HG03342 (cell line): ENCODE measurements at regions not wholly inside any gene's neighbourhood (a gene's known extent, or its start where the extent isn't known, plus 50 kb on each side); places are given as distances from the start of the nearest gene placed in this dataset.

Experiments
- ATAC-seq: cut with Tn5 transposase; IDR thresholded peaks from one replicate; pipeline ENCODE4 v1.9.1; 2021; ENCODE audit warnings: mild to moderate bottlenecking, moderate library complexity; ENCODE audit not compliant: unreplicated experiment

GRCh38 chr18:27649621-27650020, 464.5 kb upstream of the CHST9 start:
- ATAC-seq = no peak

- ATAC-seq = no peak
Observed at GRCh38 chr18:27645929-27646328, 460.8 kb upstream of the CHST9 start.

GRCh38 chr18:27636576-27637085, 451.5 kb upstream of the CHST9 start:
- ATAC-seq = no peak

- no peak for ATAC-seq
Observed at GRCh38 chr18:27632706-27633105, 447.6 kb upstream of the CHST9 start.

GRCh38 chr18:27627927-27628326, 442.8 kb upstream of the CHST9 start:
- ATAC-seq = no peak

- ATAC-seq = no peak
Observed at GRCh38 chr18:27621236-27621890, 436.3 kb upstream of the CHST9 start.

GRCh38 chr18:27619906-27620305, 434.8 kb upstream of the CHST9 start:
- ATAC-seq = no peak

GRCh38 chr18:27619090-27619772, 434.1 kb upstream of the CHST9 start:
- no peak for ATAC-seq

GRCh38 chr18:27616324-27616723, 431.2 kb upstream of the CHST9 start:
- ATAC-seq = no peak

GRCh38 chr18:27614951-27615844, 430.1 kb upstream of the CHST9 start:
- ATAC-seq = no peak

GRCh38 chr18:27609221-27609620, 424.1 kb upstream of the CHST9 start:
- no peak for ATAC-seq

GRCh38 chr18:27608742-27609141, 423.6 kb upstream of the CHST9 start:
- no peak for ATAC-seq

GRCh38 chr18:27608174-27608573, 423.1 kb upstream of the CHST9 start:
- ATAC-seq = no peak

GRCh38 chr18:27606741-27607140, 421.6 kb upstream of the CHST9 start:
- ATAC-seq = no peak

- peak; percentile 84 for ATAC-seq
Observed at GRCh38 chr18:27605107-27605834, 420.2 kb upstream of the CHST9 start.

GRCh38 chr18:27604583-27604982, 419.5 kb upstream of the CHST9 start:
- ATAC-seq = no peak

GRCh38 chr18:27602092-27602491, 417.0 kb upstream of the CHST9 start:
- ATAC-seq = no peak

GRCh38 chr18:27600245-27600644, 415.1 kb upstream of the CHST9 start:
- ATAC-seq = no peak

GRCh38 chr18:27599202-27599829, 414.2 kb upstream of the CHST9 start:
- ATAC-seq = peak; percentile 88

- no peak for ATAC-seq
Observed at GRCh38 chr18:27595113-27595838, 410.2 kb upstream of the CHST9 start.
